Stimulated activated CD8-positive, alpha-beta memory T cell treated with anti-CD3 and anti-CD28 coated beads, Interleukin-12 subunit alpha, Interleukin-12 subunit beta, amount 100 ng/mL, for 24 hours (primary cell): ENCODE measurements at regions not wholly inside any gene's neighbourhood (a gene's known extent, or its start where the extent isn't known, plus 50 kb on each side); places are given as distances from the start of the nearest gene placed in this dataset.
"Not testable (repeated sequence)": the region's sequence is repeated elsewhere in the genome, so short reads cannot be mapped to it uniquely, and the experiment has no call there.

Source experiments
- DNase-seq: peaks from one replicate; pipeline ENCODE4 v3.0.0-alpha.2; 2020; ENCODE audit errors: extremely low read depth

DNA sequence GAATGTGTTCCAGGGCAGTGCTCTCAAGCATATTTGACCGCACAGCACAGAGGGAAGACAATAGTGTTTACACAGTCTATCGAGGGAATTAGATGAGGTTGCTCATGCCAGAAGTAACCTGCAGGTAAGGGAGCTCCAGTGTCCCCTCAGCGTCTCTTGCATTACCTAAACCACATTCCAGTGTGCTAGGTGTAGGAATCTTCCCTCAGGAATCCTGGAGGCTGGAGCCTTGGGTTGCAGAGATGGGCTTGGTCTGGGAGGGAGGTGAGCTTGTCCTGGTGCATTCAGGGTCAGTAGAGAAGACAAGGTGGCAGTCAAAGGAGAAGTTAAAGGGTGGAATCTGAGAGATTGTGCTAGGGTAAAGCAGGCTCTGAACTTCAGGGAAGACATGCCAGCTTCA is 56.3 kb downstream of the SOX14 start:
- no peak for DNase-seq

DNA sequence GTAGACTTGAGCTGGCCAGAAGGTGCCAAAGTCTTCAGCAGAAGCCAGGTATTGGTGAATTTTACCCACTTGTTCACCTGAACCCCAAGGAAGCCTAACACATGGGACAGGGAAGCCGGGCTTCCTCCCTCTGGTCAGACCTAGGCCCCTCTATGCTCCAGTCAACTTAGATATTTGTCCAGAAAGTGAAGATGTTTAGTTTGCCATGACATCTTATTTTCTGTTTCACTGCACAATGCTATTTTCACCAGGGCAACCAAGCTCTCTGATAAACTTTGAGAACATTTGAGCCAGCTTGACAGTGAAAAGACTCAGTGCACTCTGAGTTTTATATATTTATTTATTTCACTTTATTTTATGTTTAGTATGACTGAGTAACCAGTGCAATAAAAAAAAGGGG is 71.0 kb downstream of the SOX14 start:
- DNase-seq: no peak

DNA sequence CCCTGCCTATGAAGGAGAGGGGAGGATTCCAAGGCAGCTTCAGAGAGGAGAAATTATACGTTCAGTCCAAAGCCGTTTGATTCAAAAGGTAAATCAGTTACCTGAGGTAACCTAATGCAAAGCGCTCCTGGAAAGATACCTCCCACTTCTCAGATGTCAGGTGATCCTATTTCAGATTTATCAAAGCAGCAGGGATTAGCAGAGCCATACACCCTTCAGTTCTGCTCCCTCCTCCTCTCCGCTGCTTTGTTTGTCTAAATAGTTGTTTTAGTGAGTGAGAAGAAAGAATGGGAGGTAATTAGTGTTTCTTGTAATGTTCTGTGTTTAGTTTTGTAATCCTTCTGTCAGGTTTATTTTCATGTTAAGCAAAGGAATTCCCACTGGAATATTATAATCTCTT is 81.1 kb downstream of the SOX14 start:
- no peak for DNase-seq

DNA sequence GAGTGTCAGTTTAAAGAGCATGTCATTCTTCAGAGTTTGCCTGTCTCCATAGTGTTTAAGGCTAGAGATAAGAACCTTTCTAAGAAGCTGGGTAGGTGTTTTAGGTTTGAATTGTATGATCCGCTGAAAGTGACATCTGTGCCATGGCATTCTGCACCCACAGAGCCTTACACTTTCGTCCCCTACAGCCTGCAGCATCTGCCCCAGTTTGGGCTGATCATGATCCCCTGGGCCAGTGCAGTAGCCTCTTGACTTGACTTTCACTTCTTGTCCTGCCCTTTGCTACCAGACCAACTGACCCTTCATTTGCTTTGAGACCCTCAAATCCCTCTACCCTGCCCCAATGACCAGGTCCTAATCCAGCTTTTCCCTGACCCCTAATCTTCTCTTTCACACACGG is 81.6 kb downstream of the SOX14 start:
- no peak for DNase-seq

DNA sequence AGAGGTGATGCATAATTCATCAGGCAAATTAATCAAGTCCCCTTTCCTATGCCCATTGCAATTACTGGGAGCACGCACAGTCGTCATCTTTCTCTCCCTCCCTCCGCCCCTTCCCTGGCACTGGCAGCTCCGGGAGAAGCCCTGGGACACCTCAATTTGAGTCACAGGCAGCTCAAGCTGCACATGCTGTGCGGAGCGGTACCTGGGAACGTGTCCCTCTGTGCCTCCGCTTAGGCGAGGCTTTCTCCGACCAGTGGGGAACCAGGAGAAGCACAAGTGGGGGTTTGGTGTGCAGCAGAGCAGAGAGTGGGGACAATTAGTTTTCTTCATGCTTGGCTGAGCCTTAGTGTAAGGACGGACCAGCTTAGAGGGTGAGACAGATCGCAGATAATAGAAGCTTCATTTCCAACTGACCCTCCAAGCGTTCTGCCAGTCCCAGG is 88.3 kb downstream of the SOX14 start:
- DNase-seq: no peak

DNA sequence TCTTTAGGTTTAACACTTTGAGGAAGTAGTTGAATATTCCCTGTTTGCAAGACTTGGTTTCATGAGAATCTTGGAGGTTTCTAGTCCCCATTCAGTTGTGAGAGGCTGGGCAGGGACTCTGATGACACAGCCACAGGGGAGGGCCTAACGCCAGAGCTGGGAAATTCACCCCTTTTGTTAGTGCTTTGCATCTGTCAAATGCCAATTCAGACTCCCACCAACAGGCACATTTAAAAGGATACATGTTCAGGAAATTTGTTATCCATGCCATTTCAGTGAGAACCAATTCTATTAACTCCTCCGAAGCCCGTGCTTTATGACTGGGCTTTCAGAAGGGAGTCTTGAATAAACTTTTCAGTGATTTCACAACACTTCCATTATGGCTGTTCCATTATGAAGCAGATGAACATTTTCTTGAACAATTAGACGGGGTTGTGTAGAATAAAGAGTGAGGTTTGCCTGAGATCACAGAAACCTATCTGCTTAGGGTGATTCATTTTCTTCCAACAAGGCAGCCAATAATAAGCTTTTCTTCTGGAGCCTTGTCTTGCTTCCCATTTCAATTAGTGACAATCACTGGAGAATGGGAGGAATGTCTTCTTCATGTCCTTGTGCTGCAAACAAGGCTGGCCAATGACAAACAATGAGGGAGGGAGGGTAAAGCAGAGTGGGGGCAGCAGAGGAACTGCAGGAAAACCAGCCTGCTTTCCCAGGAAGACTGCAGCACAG is 90.6 kb downstream of the SOX14 start:
- DNase-seq: no peak

DNA sequence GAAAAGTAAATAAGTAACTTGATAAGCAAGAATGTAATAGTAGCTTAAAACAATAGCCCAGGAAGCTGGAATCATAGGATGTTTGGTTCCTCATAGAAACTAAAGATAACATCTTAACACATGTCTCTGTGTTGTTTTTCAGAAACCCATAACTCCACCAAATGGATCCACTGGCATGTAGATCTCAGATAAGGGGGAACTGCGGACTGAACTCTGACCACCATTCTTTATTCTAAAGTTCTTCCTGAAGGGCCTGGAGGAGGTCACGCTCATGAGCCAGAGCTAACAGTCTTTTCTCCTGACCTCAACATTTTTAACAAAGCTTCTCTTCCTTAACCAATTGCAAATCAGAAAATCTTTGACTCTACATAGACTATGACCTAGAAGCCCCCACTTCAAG is 101.9 kb downstream of the SOX14 start:
- no peak for DNase-seq

DNA sequence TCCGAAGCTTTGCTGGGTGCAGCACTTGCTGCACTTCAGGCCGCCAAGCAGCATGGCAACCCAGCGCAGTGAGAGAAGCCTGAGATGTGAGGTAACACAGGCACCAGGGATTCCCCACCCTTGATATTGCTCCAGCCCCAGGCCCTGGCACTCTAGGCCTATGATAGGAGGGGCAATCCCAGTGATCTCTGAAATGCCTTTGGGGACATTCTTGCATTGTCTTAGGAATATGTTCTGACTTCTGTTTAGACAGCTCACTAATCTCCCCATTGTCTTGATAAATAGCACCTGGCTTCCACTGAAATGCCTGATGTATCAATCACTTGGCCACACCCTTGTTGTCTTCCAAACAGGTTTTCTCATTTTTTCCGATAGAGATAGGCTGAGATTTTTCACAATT is 102.8 kb downstream of the SOX14 start:
- no peak for DNase-seq

DNA sequence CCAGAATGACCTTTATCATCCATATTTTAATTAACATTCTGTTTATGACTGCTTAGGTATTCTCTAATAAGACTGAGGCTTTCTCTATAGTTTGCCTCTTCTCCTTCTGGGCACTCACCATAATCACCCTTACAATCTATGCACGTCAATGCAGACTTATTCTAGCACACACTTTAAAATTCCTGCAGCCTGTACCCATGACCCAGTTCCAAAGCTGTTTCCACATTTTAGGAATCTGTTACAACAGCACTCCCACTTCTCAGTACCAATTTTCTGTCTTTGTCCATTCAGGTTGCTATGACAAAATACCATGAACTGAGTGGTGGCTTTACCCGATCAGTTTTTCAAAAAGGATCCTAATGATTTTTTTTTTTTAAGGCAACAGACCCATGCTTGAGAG is 103.5 kb downstream of the SOX14 start:
- DNase-seq: no peak

DNA sequence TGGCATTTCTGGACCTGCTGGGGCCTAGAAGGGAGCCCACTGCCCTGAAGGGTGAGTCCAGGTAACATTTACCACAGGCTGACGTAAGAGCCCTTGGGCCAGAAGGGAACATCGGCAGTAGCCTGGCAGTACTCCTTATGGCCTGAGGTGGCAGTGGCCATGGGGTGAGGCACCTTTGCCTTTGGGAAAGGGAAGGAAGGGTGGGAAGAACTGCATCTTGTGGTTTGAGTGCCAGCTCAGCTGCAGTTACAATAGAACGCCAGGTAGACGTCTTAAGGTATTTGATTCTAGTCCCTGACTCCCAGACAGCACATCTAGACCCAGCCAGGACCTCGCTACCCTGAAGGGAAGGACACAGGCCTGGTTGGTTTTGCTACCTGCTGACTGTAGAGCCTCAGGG is 104.9 kb downstream of the SOX14 start:
- no peak for DNase-seq

DNA sequence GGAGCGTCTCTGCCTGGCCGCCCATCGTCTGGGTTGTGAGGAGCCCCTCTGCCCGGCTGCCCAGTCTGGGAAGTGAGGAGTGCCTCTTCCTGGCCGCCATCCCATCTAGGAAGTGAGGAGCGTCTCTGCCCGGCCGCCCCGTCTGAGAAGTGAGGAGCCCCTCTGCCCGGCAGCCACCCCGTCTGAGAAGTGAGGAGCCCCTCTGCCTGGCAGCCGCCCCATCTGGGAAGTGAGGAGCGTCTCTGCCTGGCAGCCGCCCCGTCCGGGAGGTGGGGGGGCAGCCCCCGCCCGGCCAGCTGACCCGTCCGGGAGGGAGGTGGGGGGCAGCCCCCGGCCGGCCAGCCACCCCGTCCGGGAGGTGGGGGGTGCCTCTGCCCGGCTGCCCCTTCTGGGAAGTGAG is 108.5 kb downstream of the SOX14 start:
- DNase-seq: not testable (repeated sequence)

DNA sequence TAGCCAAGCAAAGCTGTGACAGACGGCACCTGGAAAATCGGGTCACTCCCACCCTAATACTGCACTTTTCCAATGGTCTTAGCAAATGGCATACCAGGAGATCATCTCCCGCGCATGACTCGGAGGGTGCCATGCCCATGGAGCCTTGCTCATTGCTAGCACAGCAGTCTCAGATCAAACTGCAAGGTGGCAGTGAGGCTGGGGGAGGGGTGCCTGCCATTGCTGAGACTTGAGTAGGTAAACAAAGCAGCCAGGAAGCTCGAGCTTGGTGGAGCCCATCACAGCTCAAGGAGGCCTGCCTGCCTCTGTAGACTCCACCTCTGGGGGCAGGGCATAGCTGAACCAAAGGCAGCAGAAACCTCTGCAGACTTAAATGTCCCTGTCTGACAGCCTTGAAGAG is 113.1 kb upstream of the CLDN18 start:
- DNase-seq: not testable (repeated sequence)

DNA sequence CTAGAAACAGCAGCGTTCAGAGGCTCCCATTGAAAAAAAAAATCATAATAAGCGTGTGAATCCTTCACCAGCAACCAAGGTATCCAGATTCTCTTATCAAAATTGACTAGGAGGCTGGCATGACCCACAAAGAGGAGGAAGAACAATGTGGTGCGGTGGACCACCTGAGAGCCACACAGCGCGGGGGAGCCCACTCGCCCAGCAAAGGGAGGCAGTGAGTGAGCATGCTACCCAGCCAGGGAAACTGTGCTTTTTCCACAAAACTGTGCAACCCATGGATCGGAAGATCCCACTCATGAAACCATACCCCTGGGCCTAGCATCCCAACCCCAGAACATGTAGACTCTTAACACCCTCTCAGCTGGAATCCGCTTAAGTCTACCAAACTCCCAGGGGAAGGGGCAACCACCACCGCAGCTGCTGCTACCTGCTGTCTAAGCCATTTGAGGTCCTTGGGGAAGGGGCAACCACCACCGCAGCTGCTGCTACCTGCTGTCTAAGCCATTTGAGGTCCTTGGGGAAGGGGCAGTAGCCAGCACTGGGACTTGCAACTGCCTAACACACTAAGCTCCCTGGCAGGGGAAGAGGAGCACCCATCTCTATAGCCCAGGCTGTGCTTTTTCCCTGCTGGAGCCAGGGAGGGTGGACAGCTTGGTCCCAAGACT is 102.8 kb upstream of the CLDN18 start:
- no peak for DNase-seq

DNA sequence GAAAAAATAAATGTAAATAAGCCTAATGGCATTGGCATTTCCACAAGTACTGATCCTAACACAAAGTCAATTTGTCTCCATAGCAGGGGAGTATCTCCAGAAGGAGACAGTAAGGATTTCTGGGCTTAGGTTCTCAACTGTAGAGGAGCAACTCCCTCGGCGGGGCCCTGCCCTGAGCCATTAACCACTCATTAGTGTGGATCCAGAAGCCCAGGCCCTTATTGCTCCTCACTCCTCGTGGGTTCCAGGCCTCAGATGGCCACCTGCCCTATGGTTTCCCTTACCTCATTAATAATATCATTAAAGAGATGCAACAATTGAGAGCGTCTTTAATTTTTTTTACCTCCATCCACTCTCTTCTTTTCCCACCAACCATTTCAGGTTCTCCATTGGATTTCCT is 85.3 kb upstream of the CLDN18 start:
- DNase-seq: no peak

DNA sequence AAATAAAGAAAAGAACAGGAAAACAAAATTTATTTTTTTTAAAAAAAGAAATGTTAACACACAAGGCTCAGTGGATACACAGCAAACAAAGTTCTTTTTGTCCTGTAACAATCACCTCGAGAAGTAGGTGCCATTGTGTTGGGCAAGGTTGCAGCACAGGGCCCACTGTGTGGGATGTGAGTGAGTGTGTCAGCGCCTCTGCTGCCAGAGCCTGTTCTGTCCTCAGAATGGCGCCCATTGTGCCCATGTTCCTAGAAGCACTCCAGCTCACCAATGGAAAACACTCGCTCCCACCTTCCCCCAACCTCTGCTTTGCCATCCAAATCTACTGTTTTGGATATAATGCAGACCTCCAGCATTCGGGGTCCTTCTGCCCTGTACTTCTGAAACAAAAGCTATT is 84.9 kb upstream of the CLDN18 start:
- no peak for DNase-seq

DNA sequence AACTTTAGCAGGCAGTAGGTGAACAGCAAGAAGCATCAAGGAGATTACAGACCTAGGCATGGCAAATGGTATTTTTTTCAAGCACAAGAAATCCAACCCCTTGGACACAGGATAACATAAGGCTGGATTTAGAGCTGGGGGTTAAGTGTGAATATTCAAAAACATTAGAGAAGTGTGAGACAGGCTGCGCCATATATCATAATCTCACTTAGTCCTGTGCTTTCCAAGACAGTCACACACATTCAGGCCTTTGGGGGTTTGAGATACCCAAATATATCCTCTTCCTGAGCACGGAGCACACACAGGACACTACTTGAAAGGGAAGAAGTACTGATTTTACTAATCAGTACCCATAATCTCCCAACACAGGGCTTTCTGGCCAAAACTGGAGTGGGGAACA is 83.0 kb upstream of the CLDN18 start:
- no peak for DNase-seq

DNA sequence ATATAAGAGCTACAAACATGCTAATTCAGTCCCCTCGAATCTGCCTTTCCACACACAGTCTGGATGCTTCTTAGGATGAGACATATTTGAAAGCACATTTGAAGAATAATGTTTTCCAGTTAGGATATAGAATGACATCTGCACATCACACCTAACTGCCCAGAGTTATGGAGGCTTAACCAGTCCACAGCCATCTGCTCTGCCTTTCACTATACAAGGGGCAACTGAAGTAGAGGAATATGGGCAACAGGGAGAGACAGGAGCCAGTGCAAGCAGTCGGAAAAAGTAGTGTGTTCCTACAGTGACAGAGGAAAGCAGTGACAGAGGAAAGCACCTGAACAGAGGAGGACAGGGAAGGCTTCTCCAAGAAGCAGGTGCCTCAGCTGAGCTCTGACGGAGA is 79.0 kb upstream of the CLDN18 start:
- DNase-seq: no peak

DNA sequence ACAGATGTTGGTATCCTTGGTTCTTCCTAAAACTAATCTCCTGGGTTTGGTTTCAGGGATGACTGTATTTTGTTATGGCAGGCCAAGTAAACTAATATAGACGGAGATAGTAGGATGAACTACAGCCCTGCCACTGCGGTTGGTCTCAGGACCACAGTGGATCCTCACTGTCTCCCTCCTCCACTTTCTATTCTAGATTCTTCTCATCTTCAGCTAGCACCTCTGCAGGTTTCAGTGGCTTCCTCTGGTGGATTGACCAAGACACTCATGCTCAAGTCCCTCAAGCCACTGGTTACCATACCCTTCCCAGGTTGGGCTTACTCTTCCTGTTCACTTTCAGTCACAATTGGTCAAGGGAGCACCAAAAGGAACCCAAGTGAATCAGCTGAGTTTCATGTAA is 71.1 kb upstream of the CLDN18 start:
- no peak for DNase-seq

DNA sequence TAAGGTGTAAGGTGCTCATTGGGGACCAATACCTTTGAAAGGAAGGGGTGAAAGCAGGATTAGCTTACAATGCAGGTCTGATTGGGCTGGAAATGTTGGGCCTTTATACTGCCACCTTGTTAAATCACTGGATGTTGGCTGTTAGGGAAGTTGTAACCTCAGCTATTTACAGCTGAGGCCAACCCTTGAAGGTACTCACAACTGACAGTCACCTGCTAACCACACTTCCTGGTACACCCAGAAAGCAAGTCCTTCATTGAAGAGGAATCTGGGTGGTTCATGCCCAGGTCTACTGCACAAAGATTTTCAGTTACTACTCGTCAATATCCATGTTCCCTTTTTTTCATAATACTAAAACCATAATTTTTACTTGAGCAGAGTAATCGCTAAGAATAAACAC is 65.4 kb upstream of the CLDN18 start:
- DNase-seq: no peak

DNA sequence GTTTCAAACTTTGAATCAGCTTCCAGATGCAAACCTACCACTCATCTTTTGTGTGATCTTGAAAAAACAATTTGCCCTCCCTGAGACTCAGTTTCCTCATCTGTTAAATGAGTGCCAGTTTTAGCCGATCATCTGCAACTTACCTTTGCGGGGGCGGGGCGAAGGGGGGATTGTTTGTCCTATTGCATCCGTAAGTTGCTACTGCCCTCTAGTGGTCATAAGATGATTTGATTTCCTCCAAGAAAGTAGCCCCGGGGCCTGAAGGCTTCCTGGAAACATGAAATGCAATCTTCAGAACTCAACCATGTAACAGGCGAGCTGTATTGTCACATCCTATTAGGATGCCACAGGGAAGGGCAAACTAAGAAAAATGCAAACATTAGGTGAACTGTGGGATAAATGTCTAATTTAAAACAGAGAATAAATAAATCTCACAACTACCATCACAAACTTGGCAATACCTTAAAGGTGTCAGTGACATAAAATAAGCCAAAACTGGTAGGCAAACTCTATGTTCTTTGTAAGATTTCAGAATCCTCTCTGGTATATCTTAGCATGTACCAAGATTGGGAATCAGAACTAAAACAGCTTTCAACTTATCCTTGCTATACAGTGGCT is 63.5 kb upstream of the CLDN18 start:
- peak; percentile 5 for DNase-seq

DNA sequence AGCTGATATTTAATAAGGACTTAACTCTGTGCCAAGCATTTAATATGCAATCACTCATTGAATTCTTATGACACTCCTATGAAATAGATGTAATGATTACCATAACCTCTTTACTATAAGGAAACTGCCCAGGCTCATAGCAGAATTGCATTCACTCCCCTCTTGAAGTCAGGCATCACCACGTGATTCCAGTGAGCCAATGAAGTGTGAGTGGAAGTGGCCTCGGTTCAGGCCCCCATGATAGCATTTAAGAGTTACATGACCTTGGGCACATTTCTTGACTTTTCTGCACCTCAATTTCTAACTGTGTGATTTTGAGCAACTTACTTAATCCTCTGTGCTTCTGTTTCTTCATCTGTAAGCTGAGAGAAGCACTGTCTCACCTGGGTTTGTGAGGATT is 62.8 kb upstream of the CLDN18 start:
- DNase-seq: no peak

DNA sequence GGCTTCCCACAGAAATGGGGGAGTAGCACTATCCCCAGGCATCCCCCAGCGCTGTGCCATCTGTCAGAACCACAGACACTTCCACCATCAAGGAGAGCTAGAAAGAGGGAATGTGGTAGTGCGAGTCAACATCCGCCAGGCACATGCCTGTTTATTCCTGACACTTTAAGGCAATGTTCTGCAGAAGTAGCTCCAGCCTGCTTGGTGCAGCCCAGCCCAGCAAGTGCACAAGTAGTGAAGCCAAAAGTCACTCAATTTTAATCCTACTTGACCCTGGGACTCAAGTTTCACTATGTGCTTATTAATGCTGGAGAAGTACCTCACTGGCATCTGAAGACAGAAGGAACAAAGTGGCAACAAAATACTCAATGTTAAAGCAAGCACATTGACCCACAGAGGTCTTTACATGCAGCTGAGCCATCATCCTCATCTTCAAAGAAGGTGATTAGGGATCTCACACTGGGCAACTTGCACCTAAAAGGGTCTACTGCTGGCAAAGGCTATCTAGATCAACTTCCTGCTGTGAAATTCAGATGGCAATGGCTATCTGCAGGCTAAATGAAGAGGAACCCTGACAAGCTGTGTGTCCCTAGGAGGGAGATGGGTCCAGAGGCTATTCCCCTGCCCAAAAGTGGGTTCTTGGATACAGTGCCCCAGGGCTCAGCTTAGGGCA is 61.4 kb upstream of the CLDN18 start:
- DNase-seq: no peak

DNA sequence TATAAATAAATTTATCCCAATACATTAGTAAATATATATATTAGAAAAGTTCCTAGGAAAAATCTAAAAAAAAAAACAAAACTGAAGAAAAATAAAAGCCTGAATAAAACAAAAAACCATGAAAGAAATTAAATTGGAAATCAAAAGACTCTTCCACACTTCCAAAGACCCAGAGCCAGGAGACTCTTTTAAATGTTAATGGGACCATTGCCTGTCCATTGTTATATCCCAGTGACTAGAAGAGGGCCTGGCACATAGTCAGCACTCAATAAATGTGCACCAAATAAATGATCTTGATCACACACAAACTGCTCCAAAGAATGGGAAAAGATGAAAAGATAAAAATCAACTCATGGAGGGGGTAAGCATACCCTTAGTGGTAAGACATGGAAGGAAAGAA is 51.3 kb upstream of the CLDN18 start:
- no peak for DNase-seq
